Activated CD8-positive, alpha-beta T cell treated with anti-CD3 and anti-CD28 coated beads for 36 hours (primary cell): ENCODE measurements at regions not wholly inside any gene's neighbourhood (a gene's known extent, or its start where the extent isn't known, plus 50 kb on each side); places are given as distances from the start of the nearest gene placed in this dataset.

Experiments used
- ATAC-seq: fragments of 200-7000 bp; cut with Tn5 transposase; one replicate; pipeline ENCODE4 v1.10.0; 2021; ENCODE audit warnings: mild to moderate bottlenecking, moderate library complexity
- CTCF ChIA-PET: fragments of 350-600 bp; sonication (Branson Sonifier 250); formaldehyde crosslinking; loops from one replicate; lab custom pipeline; 2021; ENCODE audit warnings: antibody characterized with exemption; lab: Charles Lee
- POLR2A ChIA-PET: fragments of 350-600 bp; sonication (Branson Sonifier 250); formaldehyde crosslinking; loops from one replicate; lab custom pipeline; 2021; ENCODE audit warnings: antibody characterized with exemption; lab: Charles Lee
- DNase-seq: peaks from one replicate; pipeline ENCODE4 v3.0.0-alpha.2; 2020
- H3K27ac Mint-ChIP-seq: one replicate; pipeline ENCODE4 v1.8.0; 2021; ENCODE audit warnings: mild to moderate bottlenecking, mixed read lengths
- H3K27me3 Mint-ChIP-seq: one replicate; pipeline ENCODE4 v1.8.0; 2021; ENCODE audit warnings: mixed read lengths
- H3K36me3 Mint-ChIP-seq: one replicate; pipeline ENCODE4 v1.8.0; 2021; ENCODE audit warnings: low read depth, mixed read lengths
- H3K4me1 Mint-ChIP-seq: one replicate; pipeline ENCODE4 v1.8.0; 2021; ENCODE audit warnings: low read depth, mixed read lengths
- H3K4me3 Mint-ChIP-seq: one replicate; pipeline ENCODE4 v1.8.0; 2021; ENCODE audit warnings: mild to moderate bottlenecking, moderate library complexity, mixed read lengths
- H3K9me3 Mint-ChIP-seq: one replicate; pipeline ENCODE4 v1.8.0; 2021; ENCODE audit warnings: mixed read lengths
- CTCF ChIP-seq: fragments of 200-600 bp; IDR thresholded peaks from one replicate; pipeline ENCODE4 v1.8.0; 2022; ENCODE audit warnings: antibody characterized with exemption, mild to moderate bottlenecking
- intact Hi-C: fragments of 100-400 bp; cut with micrococcal nuclease; formaldehyde crosslinking; loops from one replicate; pipeline ENCODE4 v1.10.0; 2022

DNA sequence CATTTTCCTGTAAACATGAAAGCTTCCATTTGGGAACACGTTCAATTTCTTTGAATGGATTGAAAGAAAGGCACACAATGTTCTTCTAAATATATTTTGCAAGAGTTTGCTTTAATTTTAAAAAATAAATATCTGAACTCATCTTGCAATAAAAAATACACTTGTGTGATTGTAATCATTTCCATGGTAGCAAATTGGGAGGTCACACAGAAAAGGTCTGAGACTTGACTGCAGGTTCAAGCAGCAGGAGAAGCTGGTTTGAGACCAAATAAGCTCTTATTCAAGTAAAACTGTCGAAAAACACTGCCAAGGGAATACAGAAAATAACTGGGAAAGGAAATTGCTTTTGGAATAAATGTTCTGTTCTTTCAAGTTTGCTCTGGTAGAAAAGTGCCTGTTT, 498.9 kb downstream of the ADGRL2 start:
- DNase-seq (no peak), ATAC-seq (no peak)
- CTCF ChIA-PET = no interaction called here

GRCh38 chr1:82299056-82299455, 498.3 kb downstream of the ADGRL2 start:
- Mint-ChIP-seq H3K9me3 (no peaks in the 10 kb centered on the region), H3K27ac (no peak overlapping the region), H3K36me3 (no peaks in the 10 kb centered on the region), H3K27me3 (no peaks in the 10 kb centered on the region), H3K4me1 (no peaks in the 10 kb centered on the region), H3K4me3 (no peak overlapping the region)
- DNase-seq = no peak
- intact Hi-C loops = no loop called here
- POLR2A ChIA-PET = no interaction called here
- ATAC-seq = no peak
- no peak for TF ChIP-seq CTCF
- CTCF ChIA-PET = no interaction called here

More for the DNA sequence above, 498.9 kb downstream of the ADGRL2 start:
- POLR2A ChIA-PET = no interaction called here
- Mint-ChIP-seq H3K4me1 (no peaks in the 10 kb centered on the region), H3K27me3 (no peaks in the 10 kb centered on the region), H3K4me3 (no peak overlapping the region), H3K9me3 (no peaks in the 10 kb centered on the region), H3K36me3 (no peaks in the 10 kb centered on the region), H3K27ac (no peak overlapping the region)
- intact Hi-C loops = no loop called here
- TF ChIP-seq CTCF = no peak

- no peak overlapping the region for H3K27ac Mint-ChIP-seq
- ChIA-PET POLR2A (no interaction called here), CTCF (no interaction called here)
- no peak for TF ChIP-seq CTCF
- ATAC-seq = no peak
- no peaks in the 10 kb centered on the region for H3K36me3 Mint-ChIP-seq
- H3K27me3 Mint-ChIP-seq = no peaks in the 10 kb centered on the region
- H3K4me3 Mint-ChIP-seq = no peak overlapping the region
- H3K9me3 Mint-ChIP-seq = no peaks in the 10 kb centered on the region
- intact Hi-C loops = no loop called here
- DNase-seq = no peak
- H3K4me1 Mint-ChIP-seq = no peaks in the 10 kb centered on the region
Observed at GRCh38 chr1:82297139-82297896, 496.6 kb downstream of the ADGRL2 start.

DNA sequence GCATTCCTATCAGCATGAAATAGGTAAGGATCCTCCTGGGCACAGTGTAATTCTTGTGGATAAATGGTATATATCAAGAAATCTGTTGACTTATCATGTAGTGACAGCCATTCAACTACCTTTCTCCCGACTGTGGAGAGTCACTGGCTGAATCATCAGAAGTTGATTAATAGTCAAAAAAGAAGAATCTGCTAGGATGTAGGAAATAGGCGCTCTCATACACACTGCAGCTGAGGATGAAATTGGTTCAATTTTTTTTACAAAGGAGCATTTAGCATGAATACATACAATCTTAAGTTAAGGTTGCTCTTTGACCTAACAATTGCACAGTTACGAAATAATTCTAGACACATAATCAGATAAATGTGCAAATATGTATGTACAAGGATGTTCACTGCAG, 486.8 kb downstream of the ADGRL2 start:
- ATAC-seq = no peak
- H3K27me3 Mint-ChIP-seq = no peaks in the 10 kb centered on the region

More for the DNA sequence above, 486.8 kb downstream of the ADGRL2 start:
- no peak overlapping the region for H3K27ac Mint-ChIP-seq
- no peak overlapping the region for H3K4me3 Mint-ChIP-seq
- H3K9me3 Mint-ChIP-seq = no peaks in the 10 kb centered on the region
- no peak for TF ChIP-seq CTCF
- no peaks in the 10 kb centered on the region for H3K4me1 Mint-ChIP-seq
- intact Hi-C loops = no loop called here
- H3K36me3 Mint-ChIP-seq = no peaks in the 10 kb centered on the region
- POLR2A ChIA-PET = no interaction called here
- CTCF ChIA-PET = no interaction called here
- no peak for DNase-seq
